Esophagus muscularis mucosa (tissue), 4 donors: ENCODE measurements at regions not wholly inside any gene's neighbourhood (a gene's known extent, or its start where the extent isn't known, plus 50 kb on each side); places are given as distances from the start of the nearest gene placed in this dataset.

ENCODE experiments used
- DNase-seq: peaks from one replicate; pipeline ENCODE4 v3.0.0-alpha.2; 2017; ENCODE audit errors: extremely low spot score
- H3K27ac ChIP-seq, 4 donors: fragments of 200-600 bp; sonication (generic); replicated peaks in 1 of 4; 1 replicate in 3 of 4; 2 replicates in 1 of 4; pipeline ENCODE4 v1.5.1; 2016 to 2019; ENCODE audit warnings: mild to moderate bottlenecking in 1 of 4
- H3K27me3 ChIP-seq, 4 donors: fragments of 200-600 bp; sonication (generic); one replicate each; pipeline versions ENCODE4 v1.5.1 to v1.6.0; 2016 to 2019
- H3K36me3 ChIP-seq, 4 donors: fragments of 200-600 bp; sonication (generic); one replicate each; pipeline ENCODE4 v1.5.1; 2016 to 2019
- H3K4me1 ChIP-seq, 4 donors: fragments of 200-600 bp; sonication (generic); one replicate each; pipeline ENCODE4 v1.5.1; 2016 to 2019
- H3K4me3 ChIP-seq, 4 donors: fragments of 200-600 bp; sonication (generic); 1 replicate in 2 of 4; 2 replicates in 2 of 4; pipeline ENCODE4 v1.5.1; 2016 to 2019; ENCODE audit warnings: mild to moderate bottlenecking in 4 of 4, moderate library complexity in 1 of 4
- H3K9me3 ChIP-seq, 4 donors: fragments of 200-600 bp; sonication (generic); 1 replicate in 3 of 4; 2 replicates in 1 of 4; pipeline ENCODE4 v1.5.1; 2016 to 2019
- EP300 ChIP-seq: sonication (generic); formaldehyde crosslinking; IDR thresholded peaks from one replicate; pipeline ENCODE4 v1.6.1; 2017; ENCODE audit warnings: antibody characterized with exemption
- POLR2A ChIP-seq: fragments of 450-650 bp; IDR thresholded peaks from one replicate; pipeline ENCODE4 v1.6.1; 2017; ENCODE audit warnings: antibody characterized with exemption, moderate library complexity, mild to moderate bottlenecking, low read depth
- POLR2AphosphoS5 ChIP-seq, 2 donors: sonication (generic); formaldehyde crosslinking; IDR thresholded peaks; one replicate each; pipeline ENCODE4 v1.6.1; 2017; ENCODE audit warnings: antibody characterized with exemption in 2 of 2
- WGBS: methylation state at CpG from one replicate; pipeline ENCODE4 v1.1.5; 2018; 5-methylcytosine and 5-hydroxymethylcytosine counted together
- intact Hi-C: fragments of 100-400 bp; cut with DNase I; formaldehyde crosslinking; loops from one replicate; pipeline ENCODE4 v1.15.1; 2023
- TF ChIP-seq, protein P1 (sequence below), 3 experiments: fragments of 200-600 bp in 2 of 3; fragments of 450-650 bp in 1 of 3; sonication (generic) in 2 of 3; IDR thresholded peaks; one replicate each; pipeline ENCODE4 v1.5.1; 2017 to 2019; ENCODE audit warnings: antibody characterized with exemption in 3 of 3, mild to moderate bottlenecking in 2 of 3, moderate library complexity in 1 of 3

DNA sequence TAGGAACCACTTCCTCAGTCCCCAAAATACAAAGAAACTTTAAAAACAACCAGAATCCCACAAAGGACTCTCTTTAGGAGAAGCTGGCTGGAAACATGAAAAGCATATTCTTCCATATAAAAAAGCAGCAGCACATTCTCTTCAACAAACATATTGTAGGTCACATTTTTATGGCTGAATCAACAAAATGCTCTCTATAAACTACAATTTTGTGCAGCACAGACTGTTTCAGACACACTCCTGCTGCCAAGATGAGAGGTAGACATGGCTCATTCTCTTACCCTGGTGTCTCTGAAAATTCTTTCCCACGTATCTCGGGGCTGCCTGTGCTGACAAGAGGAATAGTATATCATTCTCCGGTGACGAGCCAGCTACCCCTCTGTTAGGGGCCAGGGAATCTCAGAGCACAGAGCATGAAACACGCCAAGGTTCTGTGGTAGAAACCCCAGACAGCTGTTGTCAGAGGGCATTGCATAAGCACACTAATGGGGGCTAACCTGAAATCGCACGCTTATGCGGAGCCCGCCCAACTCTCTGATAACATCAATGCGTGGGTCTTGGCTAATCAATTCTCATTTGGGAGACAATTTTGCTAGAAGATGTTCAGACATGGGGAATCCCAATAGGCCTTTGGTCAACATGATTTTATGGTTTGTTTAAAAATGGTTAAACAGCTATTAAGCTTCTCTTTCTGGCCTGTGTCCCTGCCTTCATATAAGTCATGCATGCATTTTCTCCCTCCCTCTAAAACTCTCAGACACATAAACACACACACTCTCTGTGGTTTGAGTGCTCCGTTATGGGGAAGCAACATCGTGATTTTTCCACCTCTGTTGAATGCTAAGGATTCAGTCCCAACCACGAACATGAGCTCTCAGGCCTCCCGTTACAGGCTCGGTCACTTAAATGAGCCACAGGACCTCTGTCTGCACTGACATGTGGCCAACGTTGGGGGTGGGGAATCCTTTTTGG is 177.5 kb downstream of the INO80D start:
- H3K4me1 ChIP-seq = peaks cover 0 to 1% (median 0%) of the 10 kb centered on the region in 4 donors
- no peaks in the 10 kb centered on the region for H3K36me3 ChIP-seq
- intact Hi-C loops = no loop called here
- H3K4me3 ChIP-seq = no peak overlapping the region
- no peaks in the 10 kb centered on the region for H3K27me3 ChIP-seq
- no peak overlapping the region for H3K27ac ChIP-seq
- no peak for DNase-seq
- WGBS = 88% methylated on average over 15 of the region's 16 CpGs
- H3K9me3 ChIP-seq = peaks cover 0 to 4% (median 0%) of the 10 kb centered on the region in 4 donors
- TF ChIP-seq EP300 = no peak
- TF ChIP-seq POLR2A = no peak
- TF ChIP-seq, protein P1, sequence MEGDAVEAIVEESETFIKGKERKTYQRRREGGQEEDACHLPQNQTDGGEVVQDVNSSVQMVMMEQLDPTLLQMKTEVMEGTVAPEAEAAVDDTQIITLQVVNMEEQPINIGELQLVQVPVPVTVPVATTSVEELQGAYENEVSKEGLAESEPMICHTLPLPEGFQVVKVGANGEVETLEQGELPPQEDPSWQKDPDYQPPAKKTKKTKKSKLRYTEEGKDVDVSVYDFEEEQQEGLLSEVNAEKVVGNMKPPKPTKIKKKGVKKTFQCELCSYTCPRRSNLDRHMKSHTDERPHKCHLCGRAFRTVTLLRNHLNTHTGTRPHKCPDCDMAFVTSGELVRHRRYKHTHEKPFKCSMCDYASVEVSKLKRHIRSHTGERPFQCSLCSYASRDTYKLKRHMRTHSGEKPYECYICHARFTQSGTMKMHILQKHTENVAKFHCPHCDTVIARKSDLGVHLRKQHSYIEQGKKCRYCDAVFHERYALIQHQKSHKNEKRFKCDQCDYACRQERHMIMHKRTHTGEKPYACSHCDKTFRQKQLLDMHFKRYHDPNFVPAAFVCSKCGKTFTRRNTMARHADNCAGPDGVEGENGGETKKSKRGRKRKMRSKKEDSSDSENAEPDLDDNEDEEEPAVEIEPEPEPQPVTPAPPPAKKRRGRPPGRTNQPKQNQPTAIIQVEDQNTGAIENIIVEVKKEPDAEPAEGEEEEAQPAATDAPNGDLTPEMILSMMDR (IDR thresholded peaks at IDR 0.05) = no peak
- no peak for TF ChIP-seq POLR2AphosphoS5 (IDR thresholded peaks at IDR 0.05)

DNA sequence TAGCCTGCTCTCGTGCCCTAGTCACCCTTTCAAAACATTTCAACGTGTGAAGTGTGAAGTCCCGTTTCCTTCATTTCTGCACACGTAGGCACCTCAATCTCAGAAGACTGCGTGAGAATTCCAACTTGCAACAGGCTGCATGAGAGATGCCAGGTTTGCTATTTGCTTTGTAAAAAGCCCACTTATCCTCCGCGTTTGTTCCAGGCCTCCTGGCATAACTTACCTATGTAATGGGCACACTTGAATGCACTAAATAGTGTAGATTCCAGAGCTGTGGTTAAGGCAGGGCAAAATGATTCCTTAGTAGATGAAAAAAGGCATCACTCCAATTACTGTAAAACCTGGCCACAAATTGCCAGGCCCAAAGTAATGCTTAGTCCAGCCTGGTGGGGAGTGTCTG is 179.6 kb downstream of the INO80D start:
- Histone ChIP-seq H3K4me1 (no peaks in the 10 kb centered on the region), H3K9me3 (peaks cover 0 to 4% (median 0%) of the 10 kb centered on the region in 4 donors), H3K27ac (no peak overlapping the region), H3K36me3 (no peaks in the 10 kb centered on the region), H3K27me3 (no peaks in the 10 kb centered on the region), H3K4me3 (no peak overlapping the region)
- 83% methylated on average over 7 of the region's 7 CpGs for WGBS
- DNase-seq = no peak
- intact Hi-C loops = no loop called here
- TF ChIP-seq POLR2AphosphoS5 (IDR thresholded peaks at IDR 0.05) (no peak), EP300 (no peak), POLR2A (no peak)
- TF ChIP-seq, protein P1 (IDR thresholded peaks at IDR 0.05) = no peak

DNA sequence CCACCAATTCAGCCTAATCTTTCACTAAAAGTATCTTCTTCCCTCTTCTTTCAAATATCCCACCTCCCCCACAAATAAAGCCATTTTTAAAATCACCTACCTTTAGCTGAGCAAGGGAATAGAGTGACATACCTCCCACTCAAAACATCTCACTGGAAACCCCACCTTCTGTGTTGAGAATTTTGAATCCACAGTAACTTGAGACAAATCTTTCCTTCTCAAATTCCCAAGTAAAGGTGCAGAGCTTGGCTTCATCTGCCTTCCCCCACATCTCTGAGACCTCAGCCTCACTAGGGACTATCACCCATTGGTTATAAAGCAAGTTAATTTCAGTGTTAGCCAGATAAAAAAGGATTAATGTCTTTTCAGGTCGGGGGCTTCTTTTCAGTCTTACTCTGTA is 180.4 kb downstream of the INO80D start:
- DNase-seq = no peak
- intact Hi-C loops = no loop called here
- Histone ChIP-seq H3K9me3 (peaks cover 0 to 4% (median 0%) of the 10 kb centered on the region in 4 donors), H3K27me3 (no peaks in the 10 kb centered on the region), H3K36me3 (no peaks in the 10 kb centered on the region), H3K27ac (no peak overlapping the region), H3K4me3 (no peak overlapping the region), H3K4me1 (no peaks in the 10 kb centered on the region)
- no peak for TF ChIP-seq POLR2AphosphoS5 (IDR thresholded peaks at IDR 0.05)
- TF ChIP-seq EP300 = no peak
- TF ChIP-seq POLR2A = no peak
- TF ChIP-seq, protein P1 (IDR thresholded peaks at IDR 0.05) = no peak
- WGBS = 83% methylated on average over 1 of the region's 1 CpG

DNA sequence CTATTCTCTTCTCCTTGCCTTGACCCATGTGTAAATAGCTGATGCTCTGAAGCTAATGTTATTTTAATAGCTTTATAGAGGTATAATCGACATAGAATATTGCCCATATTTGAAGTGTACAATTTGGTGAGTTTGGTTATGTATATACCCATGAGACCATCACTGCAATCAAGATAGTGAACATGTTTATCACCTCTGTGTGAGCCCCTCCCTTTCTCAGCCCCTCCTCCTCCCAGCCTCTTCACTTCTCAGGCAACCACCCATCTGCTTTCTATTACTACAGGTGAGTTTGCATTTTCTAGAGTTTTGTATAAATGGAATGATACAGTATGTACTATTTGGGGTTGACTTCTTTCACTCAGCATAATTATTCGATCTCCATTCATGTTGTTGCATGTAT is 181.1 kb downstream of the INO80D start:
- no peak for DNase-seq
- Histone ChIP-seq H3K27me3 (no peaks in the 10 kb centered on the region), H3K4me3 (no peak overlapping the region), H3K9me3 (peaks cover 0 to 4% (median 0%) of the 10 kb centered on the region in 4 donors), H3K27ac (no peak overlapping the region), H3K4me1 (no peaks in the 10 kb centered on the region), H3K36me3 (no peaks in the 10 kb centered on the region)
- WGBS = 89% methylated on average over 2 of the region's 2 CpGs
- TF ChIP-seq EP300 = no peak
- TF ChIP-seq POLR2AphosphoS5 (IDR thresholded peaks at IDR 0.05) = no peak
- no peak for TF ChIP-seq POLR2A
- TF ChIP-seq, protein P1 (IDR thresholded peaks at IDR 0.05) = no peak
- intact Hi-C loops = no loop called here
